ENCODE measurements at regions not wholly inside any gene's neighbourhood (a gene's known extent, or its start where the extent isn't known, plus 50 kb on each side); places are given as distances from the start of the nearest gene placed in this dataset.
"Not testable (repeated sequence)": the region's sequence is repeated elsewhere in the genome, so short reads cannot be mapped to it uniquely, and the experiment has no call there.

DNA sequence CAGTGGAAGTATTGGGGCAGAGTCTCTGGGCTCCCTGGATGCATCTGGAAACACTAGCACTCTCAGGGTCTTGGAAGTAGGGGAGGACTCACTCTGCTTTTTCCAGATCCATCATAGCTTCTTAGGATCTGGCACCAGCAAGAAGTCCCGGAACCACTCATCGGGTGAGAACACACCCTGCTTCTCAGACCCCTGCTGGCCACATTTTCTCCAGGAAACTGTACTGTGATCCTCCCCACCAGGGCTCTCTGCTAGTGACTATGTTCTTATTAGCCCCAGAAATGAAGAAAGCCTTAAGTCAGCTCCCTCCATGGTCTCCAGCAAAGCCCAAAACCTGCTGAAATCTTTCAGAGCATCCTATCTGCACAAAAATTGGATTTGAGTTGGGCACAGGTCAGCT lies 197.3 kb upstream of the GADL1 start:
- Histone ChIP-seq H3K27me3 (ENCODE audit: control insufficient read depth, insufficient read depth, low read length) (no peaks in the 10 kb centered on the region), H3K4me3 (ENCODE audit: insufficient read depth, low read depth, low read length) (no peak overlapping the region)
- no peak for DNase-seq

DNA sequence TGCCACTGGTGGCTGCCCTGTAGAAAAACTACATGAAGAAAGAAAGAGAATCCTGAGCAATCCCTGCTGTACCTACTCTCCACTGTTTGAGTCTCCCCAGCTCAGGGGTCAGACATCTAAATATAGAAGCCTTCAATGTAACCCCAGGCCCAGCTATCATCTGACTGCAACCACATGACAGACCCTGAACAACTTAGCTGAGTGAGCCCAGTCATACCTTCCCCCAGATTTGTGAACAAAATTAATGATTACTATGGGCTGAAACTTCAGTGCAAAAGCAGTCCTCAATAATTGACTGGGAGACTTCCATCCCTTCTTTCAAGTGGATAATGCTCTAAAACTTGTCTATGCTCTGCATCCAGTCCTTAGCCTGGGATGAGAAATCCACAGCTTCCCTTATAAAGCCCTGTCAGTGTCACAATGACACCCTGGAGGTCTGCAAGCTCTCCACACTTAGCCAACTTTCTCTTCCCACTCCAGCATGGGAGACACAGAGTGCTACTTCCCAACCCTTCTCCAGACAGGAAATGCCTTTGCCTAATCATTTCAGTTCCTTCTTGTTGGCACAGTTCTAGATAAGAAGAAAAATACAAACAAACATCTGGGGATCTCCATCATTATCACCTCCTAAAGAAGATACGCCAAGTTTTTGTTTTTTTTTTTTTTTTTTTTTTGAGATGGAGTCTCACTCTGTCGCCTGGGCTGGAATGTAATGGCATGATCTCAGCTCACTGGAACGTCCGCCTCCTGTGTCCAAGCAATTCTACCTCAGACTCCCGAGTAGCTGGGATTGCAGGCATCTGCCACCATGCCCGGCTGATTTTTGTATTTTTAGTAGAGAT lies 198.5 kb upstream of the GADL1 start:
- Histone ChIP-seq H3K27me3 (ENCODE audit: control insufficient read depth, insufficient read depth, low read length) (no peaks in the 10 kb centered on the region), H3K36me3 (replicated peaks; ENCODE audit: control insufficient read depth, insufficient read depth, low read length) (no peaks in the 10 kb centered on the region), H3K4me3 (ENCODE audit: insufficient read depth, low read depth, low read length) (no peak overlapping the region)
- DNase-seq: no peak

More for the DNA sequence above, 197.3 kb upstream of the GADL1 start:
- H3K36me3 ChIP-seq (replicated peaks; ENCODE audit: control insufficient read depth, insufficient read depth, low read length): no peaks in the 10 kb centered on the region

DNA sequence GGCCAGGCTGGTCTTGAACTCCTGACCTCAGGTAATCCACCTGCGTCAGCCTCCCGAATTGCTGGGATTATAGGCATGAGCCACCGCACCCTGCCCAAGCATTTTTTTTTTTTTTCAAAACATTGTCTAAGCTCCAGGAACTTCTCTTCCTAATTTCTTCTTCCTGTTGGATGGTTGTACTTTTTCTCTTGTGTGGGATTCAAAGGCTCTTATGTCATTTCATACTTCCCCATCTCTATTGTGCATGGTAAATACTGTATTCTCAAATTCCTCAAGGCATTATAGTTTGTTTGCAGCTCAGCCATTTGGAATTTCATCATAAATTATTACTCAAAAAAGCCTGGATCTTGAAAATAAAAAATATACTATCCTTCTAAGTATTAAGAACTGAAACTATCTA lies 199.1 kb upstream of the GADL1 start:
- Histone ChIP-seq H3K36me3 (replicated peaks; ENCODE audit: control insufficient read depth, insufficient read depth, low read length) (no peaks in the 10 kb centered on the region), H3K27me3 (ENCODE audit: control insufficient read depth, insufficient read depth, low read length) (no peaks in the 10 kb centered on the region), H3K4me3 (ENCODE audit: insufficient read depth, low read depth, low read length) (no peak overlapping the region)
- DNase-seq: no peak

DNA sequence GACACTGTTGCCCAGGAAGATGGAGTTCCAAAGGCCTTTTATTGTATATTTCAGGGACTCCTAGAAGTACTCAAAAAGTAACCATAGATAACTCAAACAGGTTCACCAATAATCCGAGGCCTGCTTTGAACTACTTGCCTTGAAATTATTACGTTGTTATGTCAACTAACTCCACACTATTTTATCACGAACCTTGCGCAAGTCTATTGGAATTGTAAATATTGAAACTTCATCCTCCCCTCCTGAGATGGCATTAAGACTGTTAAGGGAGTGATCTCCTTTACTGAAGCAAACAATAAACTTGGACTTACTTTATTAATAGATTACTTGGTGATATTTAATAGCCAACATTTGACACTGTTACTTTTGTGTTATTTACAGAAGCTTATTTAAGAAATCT lies 199.6 kb upstream of the GADL1 start:
- Histone ChIP-seq H3K36me3 (replicated peaks; ENCODE audit: control insufficient read depth, insufficient read depth, low read length) (no peaks in the 10 kb centered on the region), H3K27me3 (ENCODE audit: control insufficient read depth, insufficient read depth, low read length) (no peaks in the 10 kb centered on the region), H3K4me3 (ENCODE audit: insufficient read depth, low read depth, low read length) (no peak overlapping the region)
- DNase-seq: no peak

DNA sequence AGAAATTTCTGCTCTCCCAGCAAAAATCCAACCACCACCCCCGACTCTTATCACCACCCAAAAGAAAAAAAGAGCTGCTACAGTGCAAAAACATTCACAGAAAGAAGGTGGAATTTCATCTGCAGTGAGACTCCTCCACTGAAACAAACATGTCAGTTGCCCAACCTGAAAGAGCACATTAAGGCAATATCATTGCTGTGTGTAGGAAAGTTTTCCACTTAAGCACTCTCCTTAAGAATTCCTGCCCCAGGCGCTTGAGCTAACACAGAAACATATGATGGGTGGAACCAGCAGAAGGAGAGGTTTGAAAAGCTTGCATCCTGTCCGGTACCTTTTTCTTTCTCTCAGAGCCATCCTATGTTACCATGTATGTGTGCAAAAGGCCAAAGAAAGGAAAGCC lies 200.8 kb upstream of the GADL1 start:
- no peaks in the 10 kb centered on the region for H3K27me3 ChIP-seq (ENCODE audit: control insufficient read depth, insufficient read depth, low read length)
- DNase-seq: no peak
- no peaks in the 10 kb centered on the region for H3K36me3 ChIP-seq (replicated peaks; ENCODE audit: control insufficient read depth, insufficient read depth, low read length)
- H3K4me3 ChIP-seq (ENCODE audit: insufficient read depth, low read depth, low read length): no peak overlapping the region

DNA sequence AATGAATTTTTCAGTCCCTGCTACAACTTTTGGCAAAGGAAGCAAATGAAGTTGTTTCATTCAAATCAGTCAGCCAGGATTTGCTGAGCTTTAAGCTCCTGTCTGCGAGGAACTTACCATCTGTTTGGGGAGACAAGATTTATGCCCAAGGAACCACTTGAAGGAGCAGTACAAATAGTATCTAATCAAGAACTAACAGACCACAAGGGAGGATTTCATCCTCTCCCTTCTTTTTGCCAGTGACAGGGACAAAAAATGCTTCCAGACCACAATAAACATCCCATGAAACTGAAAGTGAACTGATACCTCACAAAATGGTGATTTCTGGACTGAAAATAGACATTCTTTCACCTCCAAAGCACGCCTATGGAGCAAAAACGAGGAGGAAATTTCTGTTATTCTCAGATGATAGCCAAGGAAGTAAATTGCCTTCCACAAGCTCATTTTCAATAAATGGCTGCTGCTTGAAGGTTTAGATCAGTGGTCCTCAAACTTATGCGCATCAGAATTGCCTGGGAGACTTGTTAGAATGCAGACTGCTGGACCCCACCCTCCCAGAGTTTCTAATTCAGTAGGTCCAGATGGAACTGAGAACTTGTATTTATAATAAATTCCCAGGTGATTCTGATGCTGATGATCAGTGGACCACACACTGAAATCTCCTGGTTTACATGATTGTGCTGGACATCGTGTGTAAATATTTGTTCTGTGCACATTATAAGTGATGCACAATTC lies 202.4 kb upstream of the GADL1 start:
- Histone ChIP-seq H3K4me3 (ENCODE audit: insufficient read depth, low read depth, low read length) (no peak overlapping the region), H3K36me3 (replicated peaks; ENCODE audit: control insufficient read depth, insufficient read depth, low read length) (no peaks in the 10 kb centered on the region), H3K27me3 (ENCODE audit: control insufficient read depth, insufficient read depth, low read length) (no peaks in the 10 kb centered on the region)
- DNase-seq: no peak

DNA sequence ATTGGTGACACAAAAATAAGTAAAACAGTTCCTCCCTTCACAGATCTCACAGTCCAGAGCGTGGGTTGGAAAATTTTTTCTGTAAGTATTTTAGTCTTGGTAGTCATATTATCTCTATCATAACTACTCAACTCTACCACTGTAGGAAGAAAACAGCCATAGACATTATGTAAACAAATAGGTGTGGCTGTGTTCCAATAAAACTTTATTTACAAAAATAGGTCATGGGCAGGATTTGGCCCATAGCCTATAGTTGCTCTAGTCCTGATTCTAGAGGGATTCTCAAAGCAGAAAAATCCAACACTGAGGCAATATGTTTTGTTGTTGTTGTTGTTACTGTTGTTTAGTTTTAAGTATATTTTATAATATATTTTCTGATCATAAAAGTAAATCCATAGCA lies 206.1 kb upstream of the GADL1 start:
- Histone ChIP-seq H3K36me3 (replicated peaks; ENCODE audit: control insufficient read depth, insufficient read depth, low read length) (no peaks in the 10 kb centered on the region), H3K27me3 (ENCODE audit: control insufficient read depth, insufficient read depth, low read length) (no peaks in the 10 kb centered on the region), H3K4me3 (ENCODE audit: insufficient read depth, low read depth, low read length) (no peak overlapping the region)
- no peak for DNase-seq

DNA sequence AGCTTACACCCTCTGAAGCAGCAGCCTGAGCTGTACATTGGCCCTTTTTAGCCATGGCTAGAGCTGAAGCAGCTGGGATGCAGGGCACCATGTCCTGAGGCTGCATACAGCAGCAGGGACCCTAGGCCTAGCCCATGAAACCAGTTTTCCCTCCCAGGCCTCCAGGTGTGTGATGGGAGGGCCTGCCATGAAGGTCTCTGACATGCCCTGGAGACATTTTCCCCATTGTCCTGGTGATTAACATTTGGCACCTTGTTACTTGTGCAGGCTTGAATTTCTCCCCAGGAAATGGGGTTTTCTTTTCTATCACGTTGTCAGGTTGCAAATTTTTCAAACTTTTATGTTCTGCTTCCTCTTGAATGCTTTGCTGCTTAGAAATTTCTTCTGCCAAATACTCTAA lies 206.8 kb upstream of the GADL1 start:
- H3K27me3 ChIP-seq (ENCODE audit: control insufficient read depth, insufficient read depth, low read length): not testable (repeated sequence)

DNA sequence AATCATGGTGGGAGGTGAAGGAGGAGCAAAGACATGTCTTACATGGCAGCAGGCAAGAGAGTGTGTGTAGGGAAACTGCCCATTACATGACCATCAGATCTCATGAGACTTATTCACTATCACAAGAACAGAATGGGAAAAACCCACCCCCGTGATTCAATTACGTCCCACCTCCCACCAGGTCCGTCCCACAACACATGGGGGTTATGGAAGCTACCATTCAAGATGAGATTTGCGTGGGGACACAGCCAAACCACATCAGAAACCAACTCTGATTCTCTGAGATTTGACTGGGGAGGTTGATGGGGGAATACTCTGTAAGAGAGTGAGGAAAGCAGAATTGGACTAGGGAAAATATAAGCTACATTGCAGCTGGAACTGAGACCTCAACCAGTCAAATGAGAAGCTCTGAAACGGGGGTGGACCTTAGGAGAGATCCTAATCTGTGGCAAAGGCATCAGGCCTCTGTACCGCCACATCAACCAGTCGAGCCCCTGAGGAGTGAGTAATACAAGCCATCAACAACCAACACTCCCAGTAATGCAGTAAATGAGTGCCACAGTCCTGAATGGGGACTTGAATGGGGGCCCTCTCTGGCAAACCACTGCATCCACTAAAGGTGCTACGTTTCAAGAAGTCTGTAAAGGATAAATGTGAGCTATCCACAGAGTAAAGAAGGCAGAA lies 207.9 kb upstream of the GADL1 start:
- Histone ChIP-seq H3K4me3 (ENCODE audit: insufficient read depth, low read depth, low read length) (no peak overlapping the region), H3K27me3 (ENCODE audit: control insufficient read depth, insufficient read depth, low read length) (no peaks in the 10 kb centered on the region), H3K36me3 (replicated peaks; ENCODE audit: control insufficient read depth, insufficient read depth, low read length) (no peaks in the 10 kb centered on the region)
- no peak for DNase-seq

More for the DNA sequence above, 206.8 kb upstream of the GADL1 start:
- H3K36me3 ChIP-seq (replicated peaks; ENCODE audit: control insufficient read depth, insufficient read depth, low read length); H3K4me3 ChIP-seq (ENCODE audit: insufficient read depth, low read depth, low read length); DNase-seq: not testable (repeated sequence)

DNA sequence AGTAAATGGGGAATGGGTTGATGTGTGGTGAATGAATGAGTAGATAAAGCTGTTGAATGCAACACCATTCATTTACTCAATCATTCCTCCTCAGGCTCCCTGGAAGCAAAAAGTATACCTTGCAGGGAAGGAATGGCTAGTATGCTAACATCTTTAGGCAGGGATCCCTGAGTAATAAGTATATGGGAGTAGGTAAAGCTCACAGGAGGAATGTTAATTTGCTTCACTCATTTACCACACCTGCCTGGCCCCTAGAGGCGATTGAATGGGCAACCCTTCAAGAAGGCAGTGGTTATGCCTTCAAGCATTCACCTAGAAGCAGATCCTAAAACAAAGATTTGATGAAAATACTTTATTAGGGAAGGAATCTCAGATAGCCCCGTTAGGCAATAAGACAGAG lies 208.7 kb upstream of the GADL1 start:
- Histone ChIP-seq H3K4me3 (ENCODE audit: insufficient read depth, low read depth, low read length) (no peak overlapping the region), H3K36me3 (replicated peaks; ENCODE audit: control insufficient read depth, insufficient read depth, low read length) (no peaks in the 10 kb centered on the region), H3K27me3 (ENCODE audit: control insufficient read depth, insufficient read depth, low read length) (no peaks in the 10 kb centered on the region)
- no peak for DNase-seq

DNA sequence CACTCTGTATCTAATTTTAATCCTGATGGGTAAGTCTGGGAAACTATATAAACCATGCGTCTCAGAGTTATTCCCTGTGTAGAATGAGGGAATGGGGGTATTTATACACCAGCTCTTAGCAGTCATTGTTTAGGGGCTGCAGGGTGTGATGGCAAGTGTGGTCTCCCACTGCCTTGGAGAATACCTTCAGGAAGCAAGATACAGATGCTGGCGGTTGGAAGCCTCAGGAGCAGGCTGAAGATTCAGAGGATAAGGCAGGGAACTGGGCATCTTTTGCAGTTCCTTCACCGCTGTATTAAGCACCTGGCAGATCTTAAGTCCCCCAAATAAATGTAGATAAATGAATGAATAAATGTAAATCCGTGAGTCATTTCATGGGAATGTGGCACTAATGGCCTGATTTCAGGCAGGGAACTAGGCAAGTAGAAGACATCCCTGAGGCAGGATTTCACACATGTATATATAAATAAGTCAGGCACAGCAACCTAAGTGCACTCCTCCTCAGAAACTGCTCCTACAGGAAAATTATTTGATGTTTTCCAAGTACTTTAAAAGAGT lies 209.2 kb upstream of the GADL1 start:
- Histone ChIP-seq H3K27me3 (ENCODE audit: control insufficient read depth, insufficient read depth, low read length) (no peaks in the 10 kb centered on the region), H3K4me3 (ENCODE audit: insufficient read depth, low read depth, low read length) (no peak overlapping the region), H3K36me3 (replicated peaks; ENCODE audit: control insufficient read depth, insufficient read depth, low read length) (no peaks in the 10 kb centered on the region)
- DNase-seq: no peak

DNA sequence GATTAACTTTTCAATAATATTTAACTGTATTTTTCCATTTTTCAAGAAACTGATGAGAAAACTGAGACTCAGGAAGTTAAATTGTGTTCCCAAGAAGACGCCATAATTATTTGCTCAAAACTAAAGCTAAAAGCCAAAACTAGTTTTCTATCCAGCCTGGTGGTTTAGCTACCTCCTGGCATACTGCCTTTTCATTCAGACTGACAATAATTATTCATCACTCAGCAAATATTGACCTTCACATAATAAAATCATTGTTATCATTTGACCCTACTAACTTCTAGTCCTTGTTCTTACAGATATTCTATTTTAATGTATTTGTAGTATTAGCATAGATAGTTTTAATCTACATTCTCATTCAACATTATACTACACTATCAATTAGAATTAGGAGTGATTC lies 210.6 kb upstream of the GADL1 start:
- H3K27me3 ChIP-seq (ENCODE audit: control insufficient read depth, insufficient read depth, low read length): no peaks in the 10 kb centered on the region
- H3K36me3 ChIP-seq (replicated peaks; ENCODE audit: control insufficient read depth, insufficient read depth, low read length): no peaks in the 10 kb centered on the region
- no peak overlapping the region for H3K4me3 ChIP-seq (ENCODE audit: insufficient read depth, low read depth, low read length)
- no peak for DNase-seq

DNA sequence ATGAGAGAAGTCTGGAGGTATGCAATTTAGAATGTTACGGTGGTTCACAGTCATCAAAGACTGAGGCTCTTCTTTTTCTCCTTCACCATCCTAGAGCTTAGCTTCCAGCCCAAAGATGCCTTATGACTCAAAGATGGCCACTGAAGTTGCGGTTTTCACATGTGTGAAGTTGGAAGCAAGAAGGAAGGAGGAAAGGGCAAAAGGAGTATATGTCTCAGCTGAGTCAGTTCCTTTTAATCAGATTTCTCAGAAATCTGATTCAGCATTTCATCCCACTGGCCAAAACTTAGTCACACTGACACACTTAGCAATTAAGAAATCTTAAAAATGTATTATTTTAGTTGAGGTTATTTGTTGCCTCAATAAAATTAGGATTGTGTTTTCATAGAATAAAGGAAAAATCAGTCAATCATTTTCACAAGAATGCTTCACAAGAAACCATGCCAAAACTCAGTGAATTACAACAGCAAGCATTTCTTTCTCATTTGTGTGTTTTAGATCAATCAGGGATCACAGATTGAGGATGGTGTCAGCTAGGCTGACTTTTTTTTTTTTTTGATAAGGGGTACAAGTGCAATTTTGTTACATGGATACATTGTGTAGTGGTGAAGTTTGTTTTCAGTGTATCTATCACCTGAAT lies 211.1 kb upstream of the GADL1 start:
- no peak for DNase-seq
- Histone ChIP-seq H3K4me3 (ENCODE audit: insufficient read depth, low read depth, low read length) (no peak overlapping the region), H3K36me3 (replicated peaks; ENCODE audit: control insufficient read depth, insufficient read depth, low read length) (no peaks in the 10 kb centered on the region), H3K27me3 (ENCODE audit: control insufficient read depth, insufficient read depth, low read length) (no peaks in the 10 kb centered on the region)

DNA sequence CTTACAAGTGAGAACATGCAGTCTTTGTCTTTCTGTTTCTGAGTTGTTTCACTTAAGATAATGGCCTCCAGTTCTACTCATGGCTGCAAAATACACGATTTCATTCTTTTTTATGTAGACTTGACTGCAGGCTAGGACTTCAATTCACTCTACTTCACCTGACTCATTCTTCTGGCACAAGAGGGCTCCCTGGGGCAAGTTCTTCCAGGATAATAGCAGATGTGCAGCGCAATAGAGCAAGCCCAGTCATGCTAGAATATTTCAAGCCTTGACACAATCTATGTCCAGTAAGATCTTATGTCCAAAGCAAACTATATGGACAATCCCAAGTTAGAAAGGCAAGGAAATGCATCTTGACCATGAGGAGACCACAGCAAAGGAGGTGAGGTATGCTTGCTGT lies 211.7 kb upstream of the GADL1 start:
- no peaks in the 10 kb centered on the region for H3K27me3 ChIP-seq (ENCODE audit: control insufficient read depth, insufficient read depth, low read length)
- DNase-seq: no peak
- H3K4me3 ChIP-seq (ENCODE audit: insufficient read depth, low read depth, low read length): no peak overlapping the region
- H3K36me3 ChIP-seq (replicated peaks; ENCODE audit: control insufficient read depth, insufficient read depth, low read length): no peaks in the 10 kb centered on the region

Measured in H7 (cell line).